ENCODE measurements at regions not wholly inside any gene's neighbourhood (a gene's known extent, or its start where the extent isn't known, plus 50 kb on each side); places are given as distances from the start of the nearest gene placed in this dataset.

DNA sequence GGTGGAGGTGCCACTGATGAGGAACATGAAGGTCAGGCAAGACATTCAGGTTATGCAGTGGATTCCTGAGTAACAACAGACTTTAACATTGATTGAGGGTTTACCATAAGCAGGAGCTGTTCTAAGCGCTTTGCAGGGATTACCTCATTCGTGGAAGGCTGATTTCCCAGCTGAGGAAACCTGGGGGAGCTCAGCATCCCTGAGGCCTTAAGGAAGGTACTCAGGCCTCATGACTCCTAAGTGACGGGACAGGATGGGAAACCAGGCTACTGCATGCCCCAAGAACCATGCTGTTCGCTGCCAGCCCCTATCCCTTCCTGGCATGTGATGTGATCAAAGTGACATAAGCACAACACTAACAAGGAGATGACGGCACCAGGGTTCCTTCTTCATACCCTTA lies 143.6 kb upstream of the NFE2L3 start:
- no peak for DNase-seq

DNA sequence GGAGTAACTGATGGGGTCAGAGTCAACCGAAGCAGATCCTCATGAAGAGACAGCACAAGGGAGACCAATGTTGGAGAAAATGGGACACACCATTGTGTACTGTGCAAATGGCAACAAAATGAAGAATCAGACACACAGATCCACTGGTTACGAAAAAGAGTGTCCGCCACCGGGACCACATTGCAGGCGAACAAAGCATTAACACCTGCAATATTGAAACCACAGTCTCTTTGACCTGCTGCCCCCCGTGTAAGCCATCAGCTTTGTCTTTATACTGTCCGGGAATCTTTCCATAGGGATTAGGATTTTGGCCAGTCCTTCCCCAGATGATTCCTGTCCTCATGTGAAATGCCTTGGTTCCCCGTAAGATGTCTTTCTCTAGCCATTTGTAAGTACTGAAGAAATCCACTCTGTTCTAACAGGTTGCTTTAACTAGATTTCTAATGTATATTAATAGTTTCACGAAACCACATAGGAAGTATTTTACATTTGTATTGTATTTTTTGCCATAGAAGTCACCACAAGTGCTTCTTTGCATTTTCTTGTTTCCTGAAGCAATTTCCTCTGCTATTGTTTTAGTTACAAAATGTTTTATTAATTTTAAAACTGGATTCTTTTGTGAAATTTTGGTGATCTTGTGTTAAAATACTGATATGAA lies 140.8 kb upstream of the NFE2L3 start:
- DNase-seq: no peak

DNA sequence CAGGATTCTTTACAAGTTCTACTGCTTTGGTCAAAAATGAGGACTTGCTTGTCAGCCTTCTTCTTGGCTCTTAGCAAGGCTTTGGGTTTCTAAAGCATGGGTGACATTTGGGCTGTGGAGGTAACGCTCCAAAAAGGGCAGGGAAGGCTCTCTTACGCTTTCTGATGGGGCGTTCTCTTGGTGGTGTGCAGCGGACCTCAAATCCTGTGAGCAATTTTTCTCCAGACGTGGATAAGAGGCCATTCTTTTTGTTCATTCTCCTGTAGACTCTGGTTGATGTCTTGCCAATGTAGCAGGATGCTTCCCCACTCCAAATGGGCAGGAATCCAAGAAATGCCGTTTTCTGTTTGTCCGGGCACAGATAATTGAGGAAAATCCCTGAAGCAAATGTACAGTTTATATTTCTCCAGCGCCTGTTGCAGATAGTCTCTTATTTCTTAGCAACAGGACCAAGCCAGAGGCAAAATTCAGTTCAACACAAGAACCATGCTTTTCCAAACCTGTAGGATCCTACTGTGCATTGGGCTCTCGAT lies 138.4 kb upstream of the NFE2L3 start:
- DNase-seq: peak in 1 of 56 donors; percentile 2

DNA sequence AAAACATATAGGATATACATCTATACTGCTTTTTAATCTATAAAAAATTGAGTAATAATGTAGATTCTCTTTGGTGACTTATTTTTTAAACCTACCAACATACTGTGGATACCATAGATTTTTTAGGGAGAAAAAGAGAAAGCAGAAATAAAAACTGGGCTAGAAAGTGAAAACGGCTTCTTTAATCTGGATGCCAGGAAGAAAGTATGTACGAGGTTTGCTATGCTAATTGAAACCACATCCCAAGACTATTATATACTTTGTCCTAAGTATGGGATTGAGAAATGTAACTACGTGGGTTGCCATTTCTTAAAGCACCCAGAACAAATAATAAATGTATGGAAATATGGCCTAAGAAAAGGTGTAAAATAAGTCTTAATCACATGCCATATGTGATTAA lies 129.0 kb upstream of the NFE2L3 start:
- no peak for DNase-seq

DNA sequence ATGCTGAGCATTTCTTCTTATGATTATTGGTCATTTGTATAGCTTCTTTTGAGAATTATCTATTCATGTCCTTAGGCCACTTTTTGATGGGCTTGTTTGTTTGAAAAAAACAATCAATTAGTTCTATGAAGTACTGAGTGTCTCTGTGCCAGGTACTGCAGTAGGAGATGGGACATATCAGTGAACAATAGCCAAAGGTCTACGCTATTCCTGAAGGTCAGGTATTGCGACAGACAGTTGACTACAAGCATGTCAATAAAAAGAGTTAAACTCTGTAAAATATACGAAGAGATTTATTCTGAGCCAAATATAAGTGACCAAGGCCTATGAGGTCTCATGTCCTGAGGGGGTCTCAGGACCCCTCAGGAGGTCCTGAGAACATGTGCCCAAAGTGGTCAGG lies 122.1 kb upstream of the NFE2L3 start:
- no peak for DNase-seq

DNA sequence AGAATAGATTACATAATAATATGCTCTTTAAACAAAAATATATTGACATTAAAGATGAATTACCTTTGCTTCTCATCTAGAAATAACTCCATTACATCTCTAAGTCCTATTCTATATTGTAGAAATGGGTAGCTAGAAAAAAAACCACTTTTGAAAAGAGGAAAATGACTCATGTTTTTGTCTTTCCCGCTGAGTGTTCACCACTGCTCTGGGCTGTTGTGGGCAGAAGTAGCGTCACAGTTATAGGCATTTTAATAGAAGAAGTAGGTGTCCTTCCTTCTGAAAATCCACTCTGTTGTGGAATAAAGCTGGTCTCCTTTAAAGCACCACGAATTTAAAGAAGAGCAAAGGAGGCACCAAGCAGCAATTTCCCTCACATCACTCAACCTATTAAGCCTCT lies 117.6 kb upstream of the NFE2L3 start:
- DNase-seq: no peak

DNA sequence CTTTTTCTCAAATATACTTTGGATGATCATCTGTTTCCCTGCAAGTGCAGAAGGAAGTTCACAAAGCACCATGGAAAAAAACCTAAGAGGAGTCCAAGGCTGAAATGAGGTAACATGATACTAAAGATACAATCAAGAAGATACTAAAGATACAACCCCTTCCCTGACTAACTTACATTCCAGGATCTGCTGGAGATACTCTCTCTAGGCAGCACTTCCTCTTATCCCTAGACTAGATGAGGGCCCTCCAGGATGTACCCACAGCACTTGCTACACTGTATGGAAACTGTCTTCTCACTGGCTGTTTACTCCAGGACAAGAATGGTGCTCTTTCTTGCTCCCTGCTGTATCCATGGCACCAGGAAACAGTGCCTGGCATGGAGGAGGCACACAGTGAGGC lies 116.4 kb upstream of the NFE2L3 start:
- no peak for DNase-seq

DNA sequence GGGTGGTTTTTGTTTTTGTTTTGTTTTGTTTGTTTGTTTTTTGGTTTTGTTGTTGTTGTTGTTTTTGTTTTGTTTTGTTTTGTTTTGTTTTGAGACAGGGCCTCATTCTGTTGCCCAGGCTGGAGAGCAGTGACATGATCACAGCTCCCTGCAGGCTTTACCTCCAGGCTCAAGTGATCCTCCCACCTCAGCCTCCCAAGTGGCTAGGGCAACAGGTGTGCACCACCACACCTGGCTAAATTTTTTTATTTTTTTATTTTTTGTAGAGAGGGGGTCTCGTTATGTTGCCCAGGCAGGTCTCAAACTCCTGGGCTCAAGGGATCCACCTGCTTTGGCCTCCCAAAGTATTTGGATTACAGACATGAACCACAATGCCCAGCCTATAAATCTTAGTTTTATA lies 115.9 kb upstream of the NFE2L3 start:
- DNase-seq: no peak

DNA sequence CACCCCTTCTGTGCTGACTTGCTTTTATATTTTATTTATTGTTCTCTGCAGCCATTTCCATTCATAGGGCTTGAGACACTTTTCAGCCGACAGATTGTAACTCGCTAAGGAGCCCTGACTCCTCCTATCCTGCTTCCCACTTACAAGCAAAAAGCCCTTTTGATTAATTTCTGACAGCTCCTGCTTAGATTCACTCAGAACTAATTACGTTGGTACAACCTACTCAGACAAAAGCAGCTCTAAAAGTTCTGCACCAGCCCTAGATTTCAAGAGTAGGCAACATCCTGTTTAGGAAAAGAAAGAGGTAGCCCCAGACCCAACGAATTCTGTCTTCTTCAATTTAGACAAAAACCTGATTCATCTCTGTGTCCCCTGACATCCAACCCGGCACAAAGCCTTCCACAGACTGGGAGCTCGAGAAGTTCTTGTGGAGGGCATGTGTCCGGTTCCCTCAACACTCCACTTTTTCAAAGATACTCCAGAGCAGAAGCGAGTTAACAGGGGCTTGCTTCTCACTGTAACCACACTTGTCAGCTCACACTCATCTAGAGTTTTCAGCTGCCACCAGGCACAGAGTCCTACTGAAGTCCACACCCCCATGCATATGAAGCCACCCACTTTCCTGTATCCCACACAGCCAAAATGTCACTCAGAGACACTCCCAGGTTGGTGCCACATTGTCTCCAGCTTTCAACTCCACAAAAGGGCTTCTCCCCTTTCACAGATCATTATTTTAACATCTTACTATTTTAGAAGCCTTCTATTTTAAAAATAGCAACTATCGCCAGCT lies 113.6 kb upstream of the NFE2L3 start:
- no peak for DNase-seq

DNA sequence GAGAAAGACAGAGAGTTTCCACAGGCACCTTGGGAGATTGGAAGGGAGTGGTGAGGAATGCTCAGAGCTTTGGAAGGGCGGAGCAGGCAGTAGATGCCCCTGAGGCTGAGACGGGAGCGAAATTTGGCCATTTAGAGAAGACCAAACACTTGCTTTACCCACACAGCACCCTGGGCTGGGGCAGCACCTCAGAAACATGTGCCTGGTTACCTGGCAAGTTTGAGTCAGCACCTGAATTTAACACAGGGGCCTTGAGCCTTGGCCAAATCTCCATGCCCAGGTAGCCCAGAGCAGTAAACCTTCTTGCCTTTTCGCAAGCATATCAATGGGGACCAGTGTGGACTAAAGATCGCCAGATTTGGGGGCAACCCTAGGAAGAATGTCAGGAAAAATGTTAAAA lies 111.9 kb upstream of the NFE2L3 start:
- DNase-seq: no peak

DNA sequence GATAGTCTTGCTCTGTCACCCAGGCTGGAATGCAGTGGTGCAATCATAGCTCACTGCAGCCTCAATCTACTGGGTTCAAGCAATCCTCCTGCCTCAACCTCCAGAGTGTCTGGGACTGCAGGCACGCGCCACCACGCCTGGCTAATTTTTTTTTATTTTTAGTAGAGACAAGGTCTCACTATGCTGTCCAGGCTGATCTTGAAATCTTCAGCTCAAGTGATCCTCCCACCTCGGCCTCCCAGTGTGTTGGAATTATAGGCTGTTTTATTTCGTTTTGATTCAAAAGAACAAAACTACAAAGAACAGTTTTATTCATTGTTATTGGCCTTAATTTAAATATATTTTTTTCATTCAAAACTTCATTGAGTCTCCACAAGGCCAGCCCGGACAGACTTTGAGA lies 109.8 kb upstream of the NFE2L3 start:
- DNase-seq: no peak

DNA sequence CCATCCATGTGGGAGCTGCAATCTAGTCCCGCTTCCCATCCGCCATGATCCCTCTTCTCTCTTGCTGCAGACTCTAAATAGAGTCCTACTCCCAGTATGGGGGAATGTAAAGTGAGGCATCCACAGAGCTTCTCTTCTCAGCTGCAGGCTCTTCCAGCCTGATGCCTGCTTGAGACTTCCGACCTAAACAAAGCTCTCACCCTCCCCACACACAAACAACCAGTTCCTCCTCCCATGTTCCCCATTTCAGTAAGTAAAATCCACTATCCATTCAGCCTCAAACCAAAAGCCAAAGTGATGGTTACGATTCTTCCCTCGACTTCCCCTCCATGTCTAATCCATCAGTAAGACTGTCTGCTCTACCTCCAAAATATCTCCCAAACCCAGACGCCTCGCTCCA lies 108.2 kb upstream of the NFE2L3 start:
- DNase-seq: no peak

DNA sequence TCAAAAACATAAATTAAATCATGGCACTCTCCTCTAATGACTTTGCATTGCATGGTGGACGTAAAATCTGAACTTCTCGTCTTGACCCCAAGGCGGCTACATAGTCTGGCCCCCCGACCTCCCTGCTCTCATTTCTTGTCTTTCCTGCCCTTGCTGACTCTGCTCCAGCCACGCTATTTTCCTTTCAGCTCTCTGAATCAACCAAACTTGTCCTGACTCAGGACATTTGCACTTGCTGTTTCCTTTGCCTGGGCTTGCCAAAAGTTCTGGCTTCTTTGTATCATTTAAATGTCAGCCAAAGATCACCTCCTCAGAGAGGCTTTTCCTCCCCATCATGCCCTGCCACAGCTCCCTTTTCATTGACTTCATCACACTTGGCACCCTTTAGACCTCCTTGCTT lies 107.7 kb upstream of the NFE2L3 start:
- DNase-seq: no peak

DNA sequence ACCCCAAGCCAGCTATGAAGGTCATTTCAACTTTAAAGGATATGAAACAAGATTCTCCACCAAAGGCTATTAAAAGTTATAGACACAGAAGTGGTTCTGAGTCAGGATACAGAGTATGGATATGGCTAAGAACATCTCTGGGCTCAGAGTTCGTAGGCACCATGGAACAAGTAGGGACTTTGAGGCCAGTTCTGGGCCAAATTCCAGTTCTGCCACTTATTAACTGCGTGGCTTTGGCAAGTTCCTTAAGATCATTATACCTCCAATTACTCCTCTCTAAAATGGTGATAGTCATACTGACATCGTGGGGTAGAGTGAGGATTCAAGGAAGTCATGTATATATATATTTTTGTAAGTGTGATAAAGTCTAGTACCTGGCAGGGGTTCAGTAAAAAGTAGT lies 105.8 kb upstream of the NFE2L3 start:
- no peak for DNase-seq

DNA sequence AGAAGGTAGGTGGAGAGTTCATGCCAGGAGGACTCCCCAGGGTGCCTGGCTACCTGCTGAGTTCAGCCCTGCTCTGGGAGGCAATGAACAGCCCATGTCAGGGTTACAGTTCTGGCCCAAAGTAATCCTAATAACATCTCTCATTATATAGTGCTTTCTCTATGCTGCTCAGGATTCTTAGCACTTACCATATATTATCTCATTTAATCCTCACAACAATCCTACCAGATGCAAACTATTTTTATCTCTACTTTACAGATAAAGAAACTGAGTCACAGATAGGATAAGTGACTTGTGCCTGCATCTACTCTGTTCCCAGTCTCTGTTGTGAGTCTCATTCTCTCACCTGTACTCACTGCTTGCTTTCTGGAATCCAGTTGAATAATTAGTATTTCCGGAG lies 105.1 kb upstream of the NFE2L3 start:
- no peak for DNase-seq

DNA sequence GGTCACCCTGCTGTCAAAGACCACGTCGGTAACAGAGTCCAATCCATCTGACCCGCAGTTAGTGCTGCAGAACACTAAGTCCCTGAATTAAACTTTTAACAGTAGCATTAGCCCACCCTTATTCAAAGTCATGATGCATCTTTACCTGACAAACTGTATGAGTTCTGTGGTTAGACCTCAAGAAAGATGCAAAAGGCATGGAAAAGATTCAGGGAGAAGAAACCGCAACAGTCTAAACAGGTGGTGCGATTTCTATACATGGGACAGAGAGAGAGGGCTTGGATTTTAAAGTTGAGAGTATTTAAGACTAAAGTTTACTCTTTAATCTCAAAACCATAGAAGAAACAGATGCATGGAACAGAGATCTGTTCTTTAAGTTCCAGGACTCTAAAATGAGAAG lies 103.3 kb upstream of the NFE2L3 start:
- DNase-seq: no peak

DNA sequence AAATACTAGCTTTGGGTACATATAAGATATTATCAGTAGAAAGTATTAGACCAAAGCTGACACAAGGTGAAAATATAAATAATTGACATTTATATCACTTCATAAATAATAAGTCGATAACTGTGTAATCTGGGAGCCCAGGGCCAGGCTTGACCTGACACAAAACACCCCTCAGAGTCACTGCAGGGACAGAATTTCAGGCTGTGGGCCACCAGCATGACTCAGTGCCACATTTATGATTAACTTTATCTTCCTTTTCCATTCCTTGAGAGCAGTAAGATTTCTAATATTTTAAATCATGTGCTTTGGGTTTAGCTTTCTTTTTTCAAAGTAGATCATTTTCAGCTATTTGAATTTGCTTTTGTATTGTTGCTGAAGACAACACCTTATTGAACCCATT lies 102.9 kb upstream of the NFE2L3 start:
- DNase-seq: no peak

DNA sequence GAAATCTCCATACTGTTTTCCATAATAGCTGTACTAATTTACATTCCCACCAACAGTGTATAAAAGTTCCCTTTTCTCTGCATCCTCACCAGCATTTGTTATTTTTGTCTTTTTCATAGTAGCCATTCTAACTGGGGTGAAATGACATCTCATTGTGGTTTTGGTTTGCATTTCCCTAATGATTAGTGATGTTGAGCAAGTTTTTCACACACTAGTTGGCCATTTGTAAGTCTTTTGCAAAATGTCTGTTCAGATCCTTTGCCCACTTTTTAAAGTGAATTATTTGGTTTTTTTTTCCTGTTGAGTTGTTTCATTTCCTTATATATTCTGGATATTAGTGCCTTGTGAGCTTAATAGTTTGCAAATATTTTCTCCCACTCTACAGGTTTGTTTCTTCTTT lies 101.0 kb upstream of the NFE2L3 start:
- no peak for DNase-seq

DNA sequence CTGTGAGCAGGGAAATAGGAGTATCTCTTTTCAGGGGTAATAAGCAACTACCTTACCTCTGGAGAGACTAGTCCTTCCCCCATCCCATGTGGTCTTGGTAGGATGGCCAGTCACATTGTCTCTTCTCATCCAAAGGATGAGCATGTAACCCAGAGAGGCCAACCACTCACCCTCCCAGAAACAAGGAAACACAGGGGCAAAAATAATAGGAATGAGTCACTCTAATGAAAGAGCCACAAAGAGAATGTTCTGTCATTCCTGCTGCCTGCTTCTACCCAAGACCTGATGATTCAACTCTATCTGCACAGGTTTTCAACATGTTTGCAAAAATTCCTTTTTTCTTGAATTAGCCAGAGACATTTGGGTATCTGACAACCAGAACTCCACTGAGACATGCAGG lies 99.3 kb upstream of the NFE2L3 start:
- DNase-seq: no peak

DNA sequence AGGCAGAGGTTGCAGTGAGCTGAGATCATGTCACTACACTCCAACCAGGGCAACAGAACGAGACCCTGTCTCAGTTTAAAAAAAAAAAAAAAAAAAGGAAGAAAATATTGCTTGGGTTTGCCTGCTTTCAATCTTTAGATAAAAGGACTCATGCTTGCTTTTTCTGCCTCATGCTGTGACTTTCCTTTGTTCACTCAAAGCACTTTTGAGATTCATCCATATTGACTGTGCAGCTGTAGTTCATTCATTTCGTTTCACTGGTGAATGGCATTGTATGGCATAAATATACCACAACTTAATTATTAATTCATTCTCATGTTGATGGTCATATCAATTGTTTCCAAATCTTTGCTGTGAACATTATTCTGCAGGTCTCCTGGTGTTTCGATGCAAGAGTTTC lies 97.6 kb upstream of the NFE2L3 start:
- no peak for DNase-seq

DNA sequence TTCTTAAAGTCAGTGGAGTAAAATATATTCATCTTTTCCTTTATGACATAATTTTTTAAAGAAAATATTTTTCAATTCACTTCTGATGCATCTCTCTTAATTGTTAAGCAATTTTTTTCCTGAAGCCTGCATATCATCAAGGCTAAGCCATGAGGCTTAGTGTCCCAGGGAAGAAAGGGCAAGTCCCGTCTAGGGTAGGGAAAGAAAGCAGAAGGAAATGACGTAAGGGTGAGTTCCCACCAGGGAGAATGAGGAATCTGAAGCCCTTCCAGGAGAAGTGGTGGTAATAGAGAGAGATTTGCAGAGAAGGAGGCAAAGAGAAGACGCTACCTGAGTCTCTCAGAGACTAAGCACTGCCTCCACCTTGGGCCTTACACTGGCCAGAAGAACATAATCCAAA lies 96.8 kb upstream of the NFE2L3 start:
- DNase-seq: no peak

DNA sequence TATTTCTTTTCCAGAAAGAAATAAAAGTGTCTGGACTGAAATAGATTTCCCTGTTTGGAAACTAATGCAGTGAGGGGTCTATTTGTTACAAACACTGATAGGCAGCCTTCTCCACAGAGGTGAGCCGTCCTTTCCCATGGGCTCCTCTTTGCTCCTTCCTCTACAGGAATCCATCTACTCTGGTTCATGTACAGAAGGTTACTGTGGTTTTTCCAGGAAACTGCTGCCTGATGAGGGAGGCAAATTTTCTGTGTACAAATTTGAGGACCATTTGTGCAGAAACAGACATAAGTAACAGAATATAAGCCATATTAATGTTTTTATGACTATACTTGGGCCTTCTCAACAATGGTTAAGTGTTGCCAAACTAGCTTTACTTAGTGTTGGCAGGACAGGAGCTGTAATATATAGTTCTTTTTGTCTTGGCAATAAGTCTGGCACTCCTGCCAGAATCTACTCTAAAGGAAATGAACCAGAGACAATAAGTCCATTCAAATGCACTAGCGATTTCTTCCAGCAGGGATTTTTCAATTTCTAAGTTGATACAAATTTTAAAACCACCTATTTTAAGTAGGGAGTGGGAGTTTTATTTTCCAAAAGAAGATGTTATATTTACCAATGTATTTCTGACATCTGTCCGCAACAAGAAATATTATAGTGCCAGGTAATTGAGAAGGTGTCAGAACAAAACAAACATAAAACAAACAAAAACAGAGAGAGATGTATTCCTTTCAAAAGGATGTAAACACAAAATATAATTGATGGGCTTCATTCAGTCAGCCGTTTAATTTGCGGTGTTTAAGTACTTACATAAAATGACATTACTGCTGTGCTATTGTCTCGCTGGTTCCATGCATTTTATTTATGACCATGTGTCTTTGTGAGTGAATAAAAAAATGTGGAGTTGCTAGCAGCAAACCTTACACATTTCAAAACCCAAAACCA lies 91.0 kb upstream of the NFE2L3 start:
- no peak for DNase-seq
